Neural cell (in vitro differentiated cells): ENCODE measurements at regions not wholly inside any gene's neighbourhood (a gene's known extent, or its start where the extent isn't known, plus 50 kb on each side); places are given as distances from the start of the nearest gene placed in this dataset.

Experiments
- H2AFZ ChIP-seq: fragments of 200-600, 300-800 bp; sonication (generic), shearing (Covaris generic); 2 replicates; pipeline ENCODE4 v1.6.0; 2014; ENCODE audit warnings: low read depth, mild to moderate bottlenecking, antibody characterized with exemption, low read length, moderate library complexity
- H3F3A ChIP-seq: fragments of 200-600 bp; shearing (Covaris generic); 2 replicates; pipeline ENCODE4 v1.6.1; 2016; ENCODE audit warnings: mild to moderate bottlenecking, moderate library complexity, mixed read lengths, antibody characterized with exemption, low read length; ENCODE audit not compliant: insufficient read depth, poor library complexity, severe bottlenecking
- H3K27ac ChIP-seq: fragments of 200-600, 300-800 bp; sonication (generic), shearing (Covaris generic); 2 replicates; pipeline ENCODE4 v1.5.1; 2014; ENCODE audit warnings: mild to moderate bottlenecking, low read length, moderate library complexity
- H3K27me3 ChIP-seq: fragments of 300-800, 200-600 bp; sonication (generic), shearing (Covaris generic); 2 replicates; pipeline ENCODE4 v1.6.0; 2014; ENCODE audit warnings: mild to moderate bottlenecking, low read depth, low read length, moderate library complexity; ENCODE audit not compliant: insufficient read depth
- H3K36me3 ChIP-seq: fragments of 300-800, 200-600 bp; sonication (generic), shearing (Covaris generic); 2 replicates; pipeline ENCODE4 v1.5.1; 2014; ENCODE audit warnings: mild to moderate bottlenecking, antibody characterized with exemption, low read length, moderate library complexity; ENCODE audit not compliant: insufficient read depth
- H3K4me2 ChIP-seq: fragments of 300-800, 200-600 bp; sonication (generic), shearing (Covaris generic); 2 replicates; pipeline ENCODE4 v1.6.0; 2014; ENCODE audit warnings: mild to moderate bottlenecking, low read length
- H3K4me3 ChIP-seq: fragments of 300-800, 200-600 bp; sonication (generic), shearing (Covaris generic); 2 replicates; pipeline ENCODE4 v1.5.1; 2014; ENCODE audit warnings: mild to moderate bottlenecking, low read length, moderate library complexity
- H3K79me2 ChIP-seq: fragments of 200-600 bp; shearing (Covaris generic); replicated peaks from 2 replicates; pipeline ENCODE4 v1.6.0; 2014; ENCODE audit warnings: mild to moderate bottlenecking, low read length, moderate library complexity; ENCODE audit not compliant: insufficient read depth
- H3K9ac ChIP-seq: fragments of 300-800, 200-600 bp; sonication (generic), shearing (Covaris generic); 2 replicates; pipeline ENCODE4 v1.6.1; 2016; ENCODE audit warnings: mild to moderate bottlenecking, low read length, mixed read lengths
- H3K9me2 ChIP-seq: fragments of 200-600 bp; shearing (Covaris generic); 2 replicates; pipeline ENCODE4 v1.6.1; 2016; ENCODE audit warnings: mild to moderate bottlenecking, low read length, mixed read lengths; ENCODE audit not compliant: insufficient read depth
- H3K9me3 ChIP-seq: fragments of 200-600, 300-800 bp; sonication (generic), shearing (Covaris generic); 2 replicates; pipeline ENCODE4 v1.6.1; 2016; ENCODE audit warnings: mild to moderate bottlenecking, mixed run types, low read length, moderate library complexity, mixed read lengths
- H4K20me1 ChIP-seq: fragments of 200-600 bp; shearing (Covaris generic); 2 replicates; pipeline ENCODE4 v1.6.1; 2016; ENCODE audit warnings: mild to moderate bottlenecking, mixed run types; ENCODE audit not compliant: insufficient read depth
- CTCF ChIP-seq: fragments of 450-650 bp; IDR thresholded peaks from 2 replicates; pipeline ENCODE4 v1.5.1; 2014; ENCODE audit warnings: antibody characterized with exemption, mild to moderate bottlenecking, moderate library complexity; ENCODE audit not compliant: poor library complexity, severe bottlenecking
- EP300 ChIP-seq: fragments of 450-650 bp; conservative IDR thresholded peaks from 2 replicates; pipeline ENCODE4 v1.6.1; 2014; ENCODE audit warnings: antibody characterized with exemption, mild to moderate bottlenecking, moderate library complexity; ENCODE audit not compliant: poor library complexity, severe bottlenecking
- EZH2 ChIP-seq: fragments of 200-600, 300-800 bp; shearing (Covaris generic), sonication (generic); IDR thresholded peaks from 2 replicates; pipeline ENCODE4 v1.6.1; 2014; ENCODE audit warnings: antibody characterized with exemption, low read length, borderline replicate concordance, mild to moderate bottlenecking; ENCODE audit not compliant: insufficient read depth, poor library complexity, severe bottlenecking
- MXI1 ChIP-seq: fragments of 450-650 bp; conservative IDR thresholded peaks from 2 replicates; pipeline ENCODE4 v1.6.1; 2014; ENCODE audit warnings: antibody characterized with exemption, mild to moderate bottlenecking; ENCODE audit not compliant: poor library complexity, severe bottlenecking
- POLR2AphosphoS5 ChIP-seq: IDR thresholded peaks from 2 replicates; pipeline ENCODE4 v1.6.1; 2012
- RAD21 ChIP-seq: fragments of 450-650 bp; conservative IDR thresholded peaks from 2 replicates; pipeline ENCODE4 v1.6.1; 2014; ENCODE audit warnings: antibody characterized with exemption, mild to moderate bottlenecking, moderate library complexity
- REST ChIP-seq: IDR thresholded peaks from 2 replicates; pipeline ENCODE4 v1.6.1; 2012; ENCODE audit warnings: borderline replicate concordance
- SMC3 ChIP-seq: fragments of 450-650 bp; conservative IDR thresholded peaks from 2 replicates; pipeline ENCODE4 v1.6.1; 2014; ENCODE audit warnings: antibody characterized with exemption, mild to moderate bottlenecking, moderate library complexity; ENCODE audit not compliant: poor library complexity
- TAF1 ChIP-seq: IDR thresholded peaks from 2 replicates; pipeline ENCODE4 v1.6.1; 2012; ENCODE audit warnings: low read depth

DNA sequence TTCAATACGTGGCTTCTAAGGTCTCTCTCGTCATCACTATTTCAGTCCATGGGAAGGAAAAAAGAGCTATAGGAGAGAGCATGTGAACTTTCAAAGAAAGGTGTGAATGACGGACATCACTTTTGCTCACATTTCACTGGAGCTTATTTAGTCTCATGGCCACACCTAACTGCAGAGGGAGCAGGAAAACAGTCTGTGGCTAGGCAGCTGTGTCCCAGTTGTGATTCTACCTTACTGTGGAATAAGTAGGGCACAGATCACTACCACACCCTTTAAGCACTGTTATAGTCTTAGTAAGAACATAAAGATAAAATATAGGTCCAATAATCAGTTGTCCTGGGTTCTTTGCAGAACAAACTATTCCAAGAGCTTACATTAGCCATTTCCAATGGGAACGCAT, 192.9 kb downstream of the NRIP1 start:
- H3K4me3 ChIP-seq, result no peak overlapping the region
- H3F3A ChIP-seq, result no peaks in the 10 kb centered on the region
- no peak for TF ChIP-seq CTCF
- no peaks in the 10 kb centered on the region for H3K9me2 ChIP-seq
- no peaks in the 10 kb centered on the region for H3K79me2 ChIP-seq
- no peaks in the 10 kb centered on the region for H3K27me3 ChIP-seq
- no peak overlapping the region for H3K27ac ChIP-seq
- H3K4me2 ChIP-seq, result no peak overlapping the region
- no peak overlapping the region for H3K9ac ChIP-seq
- no peaks in the 10 kb centered on the region for H3K9me3 ChIP-seq
- H2AFZ ChIP-seq, result no peak overlapping the region
- no peaks in the 10 kb centered on the region for H3K36me3 ChIP-seq
- no peaks in the 10 kb centered on the region for H4K20me1 ChIP-seq

DNA sequence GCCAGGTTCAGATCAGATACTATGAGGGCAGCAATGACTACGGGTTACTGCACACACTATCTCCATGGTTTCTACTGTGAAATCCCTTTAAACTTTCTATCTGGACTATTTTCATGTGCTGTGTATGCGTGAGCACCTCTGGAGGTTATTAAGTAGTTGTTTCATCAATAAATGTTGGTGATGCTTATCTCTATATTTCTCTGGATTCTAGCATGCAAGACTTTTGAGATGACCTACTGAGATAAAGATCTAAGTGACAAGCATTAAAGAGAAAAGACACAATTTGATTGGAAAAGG, 194.0 kb downstream of the NRIP1 start:
- no peaks in the 10 kb centered on the region for H3K27me3 ChIP-seq
- H3K4me2 ChIP-seq, result no peak overlapping the region
- TF ChIP-seq RAD21 (no peak), REST (no peak), TAF1 (no peak), EP300 (no peak), SMC3 (no peak), POLR2AphosphoS5 (no peak), CTCF (no peak), MXI1 (no peak), EZH2 (no peak)
- no peaks in the 10 kb centered on the region for H3F3A ChIP-seq
- no peaks in the 10 kb centered on the region for H4K20me1 ChIP-seq
- no peak overlapping the region for H3K27ac ChIP-seq
- no peak overlapping the region for H3K9ac ChIP-seq
- H3K9me3 ChIP-seq, result no peaks in the 10 kb centered on the region
- H3K9me2 ChIP-seq, result no peaks in the 10 kb centered on the region
- no peak overlapping the region for H3K4me3 ChIP-seq
- H2AFZ ChIP-seq, result no peak overlapping the region
- no peaks in the 10 kb centered on the region for H3K36me3 ChIP-seq
- H3K79me2 ChIP-seq, result no peaks in the 10 kb centered on the region
